DMS153 treated with DMSO at 0.1 percent for 48 hours (cell line): ENCODE measurements at regions not wholly inside any gene's neighbourhood (a gene's known extent, or its start where the extent isn't known, plus 50 kb on each side); places are given as distances from the start of the nearest gene placed in this dataset.
"Not testable (repeated sequence)": the region's sequence is repeated elsewhere in the genome, so short reads cannot be mapped to it uniquely, and the experiment has no call there.

Experiments
- DNase-seq: peaks from one replicate; lab custom pipeline; 2025; ENCODE audit not compliant: unreplicated experiment; lab: John Stamatoyannopoulos, UW

GRCh38 chr5:50898966-50899365 is 232.5 kb downstream of the PARP8 start:
- DNase-seq, result no peak

- DNase-seq, result no peak
These were observed 234.6 kb downstream of the PARP8 start for GRCh38 chr5:50900952-50901510.

GRCh38 chr5:50903651-50904050 is 237.2 kb downstream of the PARP8 start:
- DNase-seq, result no peak

- no peak for DNase-seq
These were observed 239.6 kb downstream of the PARP8 start for GRCh38 chr5:50905996-50906570.

GRCh38 chr5:50920160-50920559 is 253.7 kb downstream of the PARP8 start:
- not testable (repeated sequence) for DNase-seq

- DNase-seq, result no peak
These were observed 255.1 kb downstream of the PARP8 start for GRCh38 chr5:50921366-50922133.

GRCh38 chr5:50922134-50922941 is 255.9 kb downstream of the PARP8 start:
- DNase-seq, result not testable (repeated sequence)

GRCh38 chr5:50922942-50923767 is 256.7 kb downstream of the PARP8 start:
- no peak for DNase-seq

GRCh38 chr5:50923768-50924494 is 257.5 kb downstream of the PARP8 start:
- DNase-seq, result no peak

GRCh38 chr5:50927953-50928352 is 261.5 kb downstream of the PARP8 start:
- DNase-seq, result no peak

GRCh38 chr5:50929174-50929573 is 262.7 kb downstream of the PARP8 start:
- no peak for DNase-seq

- DNase-seq, result no peak
These were observed 267.9 kb downstream of the PARP8 start for GRCh38 chr5:50934343-50934742.

- DNase-seq, result no peak
These were observed 278.7 kb downstream of the PARP8 start for GRCh38 chr5:50945139-50945538.

GRCh38 chr5:50947906-50948683 is 281.7 kb downstream of the PARP8 start:
- DNase-seq, result no peak

- DNase-seq, result no peak
These were observed 286.9 kb downstream of the PARP8 start for GRCh38 chr5:50953290-50953689.

- peak; percentile 27 for DNase-seq
These were observed 292.5 kb downstream of the PARP8 start for GRCh38 chr5:50958852-50959457.

- DNase-seq, result peak; percentile 76
These were observed 296.8 kb downstream of the PARP8 start for GRCh38 chr5:50962934-50963872.
